A673 (cell line): ENCODE measurements at regions not wholly inside any gene's neighbourhood (a gene's known extent, or its start where the extent isn't known, plus 50 kb on each side); places are given as distances from the start of the nearest gene placed in this dataset.

Source experiments
- BruUV-seq: library from RNA; stranded (reverse); fragments of 400-500 nt; replicated peaks from 2 replicates; lab custom pipeline; 2021; lab: Mats Ljungman, UMichigan
- CTCF ChIA-PET: fragments of 300-600 bp; sonication (Branson Sonifier 250); formaldehyde crosslinking; loops from one replicate; lab custom pipeline; 2022; ENCODE audit warnings: antibody characterized with exemption; lab: Charles Lee
- POLR2A ChIA-PET: fragments of 300-600 bp; sonication (Branson Sonifier 250); formaldehyde crosslinking; loops from one replicate; lab custom pipeline; 2022; ENCODE audit warnings: antibody characterized with exemption; ENCODE audit not compliant: low non-redundant PET; lab: Charles Lee
- DNase-seq: peaks from one replicate; pipeline ENCODE4 v3.0.0-alpha.2; 2015; ENCODE audit warnings: low spot score
- H3K27ac ChIP-seq: fragments of 200-600 bp; sonication (generic); 2 replicates; pipeline ENCODE4 v1.5.1; 2016; ENCODE audit warnings: mixed run types, low read depth, mild to moderate bottlenecking, mixed read lengths, antibody characterized with exemption, low read length; ENCODE audit not compliant: poor library complexity, severe bottlenecking
- H3K27me3 ChIP-seq: fragments of 200-600 bp; sonication (generic); replicated peaks from 2 replicates; pipeline ENCODE4 v1.6.1; 2017; ENCODE audit warnings: mixed run types, low read depth, mild to moderate bottlenecking, mixed read lengths, antibody characterized with exemption, low read length; ENCODE audit not compliant: insufficient read depth, poor library complexity
- H3K36me3 ChIP-seq: fragments of 200-600 bp; sonication (generic); 2 replicates; pipeline ENCODE4 v1.6.1; 2016; ENCODE audit warnings: mixed run types, mild to moderate bottlenecking, mixed read lengths, antibody characterized with exemption, low read length; ENCODE audit not compliant: insufficient read depth, poor library complexity, severe bottlenecking
- H3K4me1 ChIP-seq: fragments of 200-600 bp; sonication (generic); 2 replicates; pipeline ENCODE4 v1.6.1; 2017; ENCODE audit warnings: mixed run types, mild to moderate bottlenecking, mixed read lengths, antibody characterized with exemption, low read length; ENCODE audit not compliant: insufficient read depth, poor library complexity, severe bottlenecking
- H3K4me3 ChIP-seq: fragments of 200-600 bp; sonication (generic); 2 replicates; pipeline ENCODE4 v1.5.1; 2016; ENCODE audit warnings: low read depth, mixed run types, mild to moderate bottlenecking, mixed read lengths, low read length; ENCODE audit not compliant: poor library complexity, severe bottlenecking
- H3K9me3 ChIP-seq: fragments of 200-600 bp; sonication (generic); 2 replicates; pipeline ENCODE4 v1.6.1; 2016; ENCODE audit warnings: mixed run types, low read depth, mild to moderate bottlenecking, mixed read lengths, antibody characterized with exemption, low read length; ENCODE audit not compliant: poor library complexity, severe bottlenecking
- CTCF ChIP-seq: fragments of 300-800, 200-600 bp; sonication (generic); conservative IDR thresholded peaks from 2 replicates; pipeline ENCODE4 v1.5.1; 2017; ENCODE audit warnings: low read depth, mild to moderate bottlenecking, antibody characterized with exemption, low read length, moderate library complexity, mixed read lengths
- EZH2 ChIP-seq: fragments of 200-600 bp; sonication (generic); IDR thresholded peaks from 2 replicates; pipeline ENCODE4 v1.6.1; 2017; ENCODE audit warnings: borderline replicate concordance, low read depth, mild to moderate bottlenecking, mixed read lengths, antibody characterized with exemption, low read length; ENCODE audit not compliant: poor library complexity, severe bottlenecking
- intact Hi-C: fragments of 100-400 bp; cut with micrococcal nuclease; formaldehyde crosslinking; loops from one replicate; pipeline ENCODE4 v1.10.0; 2022; ENCODE audit not compliant: unreplicated experiment

GRCh38 chr10:89944138-89944537, 242.7 kb downstream of the KIF20B start:
- H3K4me1 ChIP-seq: no peaks in the 10 kb centered on the region
- CTCF ChIA-PET: no interaction called here
- BruUV-seq: no TSS peak
- intact Hi-C loops: no loop called here
- H3K9me3 ChIP-seq: no peaks in the 10 kb centered on the region
- no peak overlapping the region for H3K4me3 ChIP-seq
- TF ChIP-seq CTCF (no peak), EZH2 (no peak)
- no peak overlapping the region for H3K27ac ChIP-seq
- POLR2A ChIA-PET: no interaction called here
- H3K36me3 ChIP-seq: no peaks in the 10 kb centered on the region
- peaks cover 29% of the 10 kb centered on the region for H3K27me3 ChIP-seq
- DNase-seq: no peak

DNA sequence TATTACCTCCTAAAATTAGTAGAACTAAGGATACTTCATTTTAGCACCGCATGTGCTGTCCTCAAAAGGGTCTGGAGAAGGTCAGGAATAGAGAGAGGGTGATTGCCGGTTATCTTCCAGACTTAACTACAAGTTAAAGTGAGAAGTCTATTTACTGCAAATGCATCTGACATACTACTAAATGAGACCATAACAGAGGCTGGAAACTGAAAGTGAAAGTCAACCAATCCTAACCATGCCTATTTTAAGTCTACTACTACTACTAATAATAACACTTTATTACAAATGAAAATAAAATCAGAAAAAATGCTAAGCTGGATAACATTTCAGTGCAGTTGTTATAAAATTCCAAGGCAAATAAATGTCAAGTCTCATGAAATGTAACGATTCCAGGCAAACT, 244.7 kb downstream of the KIF20B start:
- BruUV-seq: no TSS peak
- no peak overlapping the region for H3K4me3 ChIP-seq
- H3K27me3 ChIP-seq: peaks cover 29% of the 10 kb centered on the region
- H3K9me3 ChIP-seq: no peaks in the 10 kb centered on the region
- H3K4me1 ChIP-seq: no peaks in the 10 kb centered on the region
- no peak overlapping the region for H3K27ac ChIP-seq
- ChIA-PET CTCF (no interaction called here), POLR2A (no interaction called here)
- no peak for DNase-seq
- H3K36me3 ChIP-seq: no peaks in the 10 kb centered on the region
- no peak for TF ChIP-seq CTCF
- intact Hi-C loops: no loop called here

- no peak for DNase-seq
- no TSS peak for BruUV-seq
- Histone ChIP-seq H3K9me3 (no peaks in the 10 kb centered on the region), H3K27ac (no peak overlapping the region), H3K4me1 (no peaks in the 10 kb centered on the region), H3K4me3 (no peak overlapping the region), H3K36me3 (no peaks in the 10 kb centered on the region), H3K27me3 (no peaks in the 10 kb centered on the region)
- POLR2A ChIA-PET: no interaction called here
- intact Hi-C loops: no loop called here
- CTCF ChIA-PET: no interaction called here
- TF ChIP-seq CTCF (no peak), EZH2 (no peak)
Measured at GRCh38 chr10:89949496-89949895, 248.1 kb downstream of the KIF20B start.
